MM.1S (cell line): ENCODE measurements at regions not wholly inside any gene's neighbourhood (a gene's known extent, or its start where the extent isn't known, plus 50 kb on each side); places are given as distances from the start of the nearest gene placed in this dataset.

Source experiments
- EZH2 ChIP-seq: fragments of 300-600 bp; sonication (generic); optimal IDR thresholded peaks from 2 replicates; pipeline ENCODE3; 2017; ENCODE audit warnings: low read depth, mild to moderate bottlenecking, antibody characterized with exemption, low read length, mixed read lengths
- EZH2phosphoT487 ChIP-seq: fragments of 300-600 bp; sonication (generic); IDR thresholded peaks from 2 replicates; pipeline ENCODE4 v1.6.1; 2018; ENCODE audit warnings: antibody characterized with exemption, low read length
- TF ChIP-seq, protein P1 (sequence below): fragments of 300-600 bp; sonication (generic); IDR thresholded peaks from 2 replicates; pipeline ENCODE4 v1.5.1; 2016; ENCODE audit warnings: antibody characterized with exemption, low read length, mixed read lengths

DNA sequence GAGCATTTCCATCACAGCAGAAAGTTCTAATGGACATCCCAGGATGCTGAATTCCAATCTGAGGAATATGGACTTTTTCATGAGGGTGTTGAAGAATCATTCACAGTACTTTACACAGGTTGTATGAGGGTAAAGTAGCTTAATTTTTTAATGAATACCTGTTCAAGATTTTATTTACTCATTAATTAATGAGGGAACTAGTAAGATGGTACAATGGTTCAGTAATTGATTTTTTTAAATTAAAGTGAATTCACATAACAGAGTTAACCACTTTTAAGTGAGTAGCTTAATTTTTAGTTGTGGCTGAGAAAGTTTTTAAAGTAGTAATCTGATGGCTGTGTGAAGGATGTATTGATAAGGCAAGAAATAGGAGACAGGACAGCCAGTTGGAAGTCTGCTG is 266.5 kb downstream of the GFRA1 start:
- TF ChIP-seq, protein P1, sequence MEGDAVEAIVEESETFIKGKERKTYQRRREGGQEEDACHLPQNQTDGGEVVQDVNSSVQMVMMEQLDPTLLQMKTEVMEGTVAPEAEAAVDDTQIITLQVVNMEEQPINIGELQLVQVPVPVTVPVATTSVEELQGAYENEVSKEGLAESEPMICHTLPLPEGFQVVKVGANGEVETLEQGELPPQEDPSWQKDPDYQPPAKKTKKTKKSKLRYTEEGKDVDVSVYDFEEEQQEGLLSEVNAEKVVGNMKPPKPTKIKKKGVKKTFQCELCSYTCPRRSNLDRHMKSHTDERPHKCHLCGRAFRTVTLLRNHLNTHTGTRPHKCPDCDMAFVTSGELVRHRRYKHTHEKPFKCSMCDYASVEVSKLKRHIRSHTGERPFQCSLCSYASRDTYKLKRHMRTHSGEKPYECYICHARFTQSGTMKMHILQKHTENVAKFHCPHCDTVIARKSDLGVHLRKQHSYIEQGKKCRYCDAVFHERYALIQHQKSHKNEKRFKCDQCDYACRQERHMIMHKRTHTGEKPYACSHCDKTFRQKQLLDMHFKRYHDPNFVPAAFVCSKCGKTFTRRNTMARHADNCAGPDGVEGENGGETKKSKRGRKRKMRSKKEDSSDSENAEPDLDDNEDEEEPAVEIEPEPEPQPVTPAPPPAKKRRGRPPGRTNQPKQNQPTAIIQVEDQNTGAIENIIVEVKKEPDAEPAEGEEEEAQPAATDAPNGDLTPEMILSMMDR, result no peak
- TF ChIP-seq EZH2 (no peak), EZH2phosphoT487 (no peak)
